ENCODE measurements at regions not wholly inside any gene's neighbourhood (a gene's known extent, or its start where the extent isn't known, plus 50 kb on each side); places are given as distances from the start of the nearest gene placed in this dataset.

DNA sequence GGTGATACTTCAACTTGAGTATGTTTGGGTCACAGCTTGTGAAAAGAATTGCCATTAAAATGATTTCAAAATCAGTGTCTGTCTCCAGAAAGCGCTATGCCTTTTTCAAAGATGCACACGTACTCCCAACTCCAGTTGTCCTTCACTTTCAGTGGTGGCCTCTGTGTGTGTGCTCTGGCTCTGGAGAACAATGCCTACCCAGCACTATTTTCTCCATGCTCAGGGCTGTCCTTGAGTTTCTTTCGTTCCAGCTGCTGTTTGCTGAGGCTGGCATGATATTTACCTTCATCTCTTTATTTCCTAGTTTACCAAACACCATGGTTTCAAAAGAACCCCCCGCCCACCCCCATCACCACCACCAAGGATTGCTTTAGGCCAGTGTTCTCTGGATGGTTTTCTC, 136.8 kb downstream of the QRSL1 start:
- Histone ChIP-seq H3K4me3 (no peak overlapping the region), H3K27me3 (no peaks in the 10 kb centered on the region), H3K36me3 (no peaks in the 10 kb centered on the region), H3K4me1 (peaks cover 3 to 20% (median 12%) of the 10 kb centered on the region in 4 donors), H3K27ac (peak overlapping the region; percentile 68 to 92 (median 77)), H3K9me3 (peaks cover 0 to 23% (median 12%) of the 10 kb centered on the region in 4 donors)
- WGBS, 5 donors, result 63 to 76% (median 73%) methylated on average over 4 of the region's 4 CpGs
- TF ChIP-seq POLR2A (IDR thresholded peaks at IDR 0.05) (no peak), EP300 (IDR thresholded peaks at IDR 0.05) (no peak), POLR2AphosphoS5 (IDR thresholded peaks at IDR 0.05) (no peak)
- TF ChIP-seq, protein P1, sequence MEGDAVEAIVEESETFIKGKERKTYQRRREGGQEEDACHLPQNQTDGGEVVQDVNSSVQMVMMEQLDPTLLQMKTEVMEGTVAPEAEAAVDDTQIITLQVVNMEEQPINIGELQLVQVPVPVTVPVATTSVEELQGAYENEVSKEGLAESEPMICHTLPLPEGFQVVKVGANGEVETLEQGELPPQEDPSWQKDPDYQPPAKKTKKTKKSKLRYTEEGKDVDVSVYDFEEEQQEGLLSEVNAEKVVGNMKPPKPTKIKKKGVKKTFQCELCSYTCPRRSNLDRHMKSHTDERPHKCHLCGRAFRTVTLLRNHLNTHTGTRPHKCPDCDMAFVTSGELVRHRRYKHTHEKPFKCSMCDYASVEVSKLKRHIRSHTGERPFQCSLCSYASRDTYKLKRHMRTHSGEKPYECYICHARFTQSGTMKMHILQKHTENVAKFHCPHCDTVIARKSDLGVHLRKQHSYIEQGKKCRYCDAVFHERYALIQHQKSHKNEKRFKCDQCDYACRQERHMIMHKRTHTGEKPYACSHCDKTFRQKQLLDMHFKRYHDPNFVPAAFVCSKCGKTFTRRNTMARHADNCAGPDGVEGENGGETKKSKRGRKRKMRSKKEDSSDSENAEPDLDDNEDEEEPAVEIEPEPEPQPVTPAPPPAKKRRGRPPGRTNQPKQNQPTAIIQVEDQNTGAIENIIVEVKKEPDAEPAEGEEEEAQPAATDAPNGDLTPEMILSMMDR (IDR thresholded peaks at IDR 0.05), result no peak
- intact Hi-C loops (cut with DNase I; ENCODE audit: low total_unique reads), result no loop called here
- DNase-seq, result no peak

DNA sequence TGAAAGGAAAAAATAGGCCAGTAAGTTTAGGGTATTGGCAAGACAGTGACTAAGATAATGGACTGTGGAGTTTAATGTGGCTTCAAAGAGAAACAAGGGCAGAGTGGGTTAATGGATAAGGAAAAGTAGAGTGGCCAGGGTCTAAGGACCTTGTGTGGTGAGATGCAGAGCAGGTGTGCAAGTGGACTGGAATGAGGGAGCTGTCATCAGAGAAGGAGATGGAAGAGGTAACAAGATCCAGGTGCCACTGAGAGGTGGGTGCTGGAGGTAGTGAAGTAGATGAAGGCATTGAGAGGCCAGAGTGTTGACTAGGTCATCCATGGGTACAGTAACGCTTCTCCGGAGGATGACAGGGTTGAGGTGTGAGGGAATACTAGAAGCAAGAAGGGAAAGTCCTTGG, 136.1 kb downstream of the QRSL1 start:
- intact Hi-C loops (cut with DNase I; ENCODE audit: low total_unique reads), result no loop called here
- 75 to 95% (median 93%) methylated on average over 2 of the region's 2 CpGs for WGBS, 5 donors
- Histone ChIP-seq H3K4me3 (no peak overlapping the region), H3K9me3 (peaks cover 0 to 17% (median 10%) of the 10 kb centered on the region in 4 donors), H3K36me3 (no peaks in the 10 kb centered on the region), H3K27ac (peak overlapping the region; percentile 68 to 92 (median 77)), H3K27me3 (no peaks in the 10 kb centered on the region), H3K4me1 (peaks cover 3 to 20% (median 12%) of the 10 kb centered on the region in 4 donors)
- TF ChIP-seq, protein P1 (IDR thresholded peaks at IDR 0.05), result no peak
- TF ChIP-seq POLR2AphosphoS5 (IDR thresholded peaks at IDR 0.05) (no peak), POLR2A (IDR thresholded peaks at IDR 0.05) (no peak), EP300 (IDR thresholded peaks at IDR 0.05) (no peak)
- DNase-seq, result no peak

DNA sequence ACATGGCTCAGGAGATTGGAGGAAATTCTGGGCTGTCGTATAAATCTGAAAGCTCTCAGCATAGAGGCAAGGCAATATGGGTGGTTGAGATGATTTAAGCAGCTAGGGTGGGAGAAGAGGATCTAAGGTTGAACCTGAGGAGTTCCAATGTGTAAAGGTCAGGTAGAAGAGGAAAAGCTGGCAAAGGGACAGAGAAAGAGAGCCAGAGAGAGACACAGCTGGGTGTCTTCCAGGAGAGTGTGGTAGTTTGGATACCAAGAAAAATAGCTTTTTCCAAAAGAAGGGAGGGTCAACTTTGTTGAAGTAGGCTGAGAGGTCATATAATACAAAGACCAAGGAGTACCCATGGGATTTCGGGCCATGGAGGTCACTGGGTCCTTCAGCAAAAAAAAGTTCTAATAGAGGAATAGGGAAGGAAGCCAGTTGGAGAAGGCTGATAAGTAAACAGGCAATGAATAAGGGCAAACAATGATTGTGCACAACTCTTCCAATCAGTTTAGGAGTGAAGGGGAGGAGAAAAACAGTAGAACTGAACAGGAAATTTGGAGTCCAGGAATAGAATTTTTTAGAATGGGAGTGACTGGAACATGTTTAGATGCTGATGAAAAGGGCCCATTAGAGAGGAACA, 135.1 kb downstream of the QRSL1 start:
- Histone ChIP-seq H3K36me3 (no peaks in the 10 kb centered on the region), H3K9me3 (peaks cover 0 to 7% (median under 1%) of the 10 kb centered on the region in 4 donors), H3K4me1 (peaks cover 3 to 20% (median 12%) of the 10 kb centered on the region in 4 donors), H3K27me3 (no peaks in the 10 kb centered on the region), H3K27ac (peak overlapping the region; percentile 68 to 86 (median 77)), H3K4me3 (no peak overlapping the region)
- no peak for DNase-seq
- no peak for TF ChIP-seq EP300 (IDR thresholded peaks at IDR 0.05)
- peak in 2 of 3 donors; percentile 14 to 48 for TF ChIP-seq POLR2AphosphoS5 (IDR thresholded peaks at IDR 0.05)
- TF ChIP-seq, protein P1 (IDR thresholded peaks at IDR 0.05), result no peak
- no peak for TF ChIP-seq POLR2A (IDR thresholded peaks at IDR 0.05)
- WGBS, 5 donors, result 39 to 65% (median 55%) methylated on average over 2 of the region's 2 CpGs
- intact Hi-C loops (cut with DNase I; ENCODE audit: low total_unique reads), result no loop called here

DNA sequence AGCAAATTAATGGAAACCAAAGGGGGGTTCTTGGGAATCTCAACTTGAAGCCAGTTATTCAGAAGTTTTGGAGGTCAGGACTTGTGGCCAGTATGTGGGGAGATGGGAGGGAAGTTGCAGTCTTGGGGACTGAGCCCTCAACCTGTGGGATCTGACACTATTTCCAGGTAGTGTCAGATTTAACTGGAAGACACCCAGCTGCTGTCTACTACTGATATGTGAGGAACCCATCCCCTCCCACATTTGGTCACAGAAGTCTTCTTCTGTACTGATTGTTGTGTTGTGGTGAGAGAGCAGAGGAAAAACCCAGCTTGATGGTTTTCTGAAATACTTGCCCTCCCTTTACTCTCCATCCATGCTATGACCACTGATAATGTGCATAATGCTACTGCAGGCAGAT, 134.0 kb downstream of the QRSL1 start:
- peaks cover 0 to 4% (median 0%) of the 10 kb centered on the region in 4 donors for H3K9me3 ChIP-seq
- no peaks in the 10 kb centered on the region for H3K27me3 ChIP-seq
- H3K36me3 ChIP-seq, result no peaks in the 10 kb centered on the region
- no peak overlapping the region for H3K4me3 ChIP-seq
- no peak for TF ChIP-seq EP300 (IDR thresholded peaks at IDR 0.05)
- TF ChIP-seq, protein P1 (IDR thresholded peaks at IDR 0.05), result no peak
- no peak for TF ChIP-seq POLR2A (IDR thresholded peaks at IDR 0.05)
- no peak for TF ChIP-seq POLR2AphosphoS5 (IDR thresholded peaks at IDR 0.05)
- intact Hi-C loops (cut with DNase I; ENCODE audit: low total_unique reads), result no loop called here
- DNase-seq, result no peak
- H3K27ac ChIP-seq, result peak overlapping the region in 3 of 5 donors; percentile 68 to 82 (median 77)
- H3K4me1 ChIP-seq, result peaks cover 3 to 20% (median 12%) of the 10 kb centered on the region in 4 donors

All from stomach (tissue), 8 donors.